ENCODE measurements at regions not wholly inside any gene's neighbourhood (a gene's known extent, or its start where the extent isn't known, plus 50 kb on each side); places are given as distances from the start of the nearest gene placed in this dataset.
"Not testable (repeated sequence)": the region's sequence is repeated elsewhere in the genome, so short reads cannot be mapped to it uniquely, and the experiment has no call there.

DNA sequence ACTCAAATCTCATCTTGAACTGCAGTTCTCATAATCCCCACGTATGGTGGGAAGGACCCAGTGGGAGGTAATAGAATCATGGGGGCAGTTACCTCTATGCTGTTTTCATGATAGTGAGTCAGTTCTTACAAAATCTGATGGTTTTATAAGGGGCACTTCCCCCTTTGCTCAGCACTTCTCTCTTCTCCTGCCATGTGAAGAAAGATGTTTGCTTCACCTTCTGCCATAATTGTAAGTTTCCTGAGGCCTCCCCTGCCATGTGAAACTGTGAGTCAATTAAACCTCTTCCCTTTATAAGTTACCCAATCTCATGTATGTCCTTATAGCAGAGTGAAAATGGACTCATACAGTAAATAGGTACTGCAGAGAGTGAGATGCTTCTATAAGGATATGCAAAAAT, 1050.6 kb upstream of the GRIA3 start:
- intact Hi-C loops (cut with micrococcal nuclease; ENCODE audit: unreplicated experiment), result no loop called here
- POLR2A ChIA-PET, result no interaction called here
- no peak overlapping the region for H3K4me3 ChIP-seq (ENCODE audit: low read depth, low read length)

DNA sequence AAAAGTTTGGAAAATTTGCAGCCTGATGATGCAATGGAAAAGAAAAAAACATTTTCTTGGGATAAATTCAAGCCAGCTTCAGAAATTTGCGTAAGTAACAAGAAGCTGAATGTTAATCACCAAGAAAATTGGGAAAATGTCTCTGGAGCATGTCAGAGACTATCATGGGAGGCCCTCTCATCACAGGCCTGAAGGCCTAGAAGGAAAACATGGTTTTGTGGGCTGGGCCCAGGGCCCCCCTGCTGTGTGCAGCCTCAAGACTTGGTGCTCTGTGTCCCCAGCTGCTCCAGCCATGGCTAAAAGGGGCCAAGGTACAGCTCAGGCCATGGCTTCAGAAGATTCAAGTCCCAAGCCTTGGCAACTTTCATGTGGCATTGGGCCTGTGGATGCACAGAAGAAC, 1049.8 kb upstream of the GRIA3 start:
- Histone ChIP-seq H3K27me3 (replicated peaks; ENCODE audit: control insufficient read depth, insufficient read depth, low read length) (no peaks in the 10 kb centered on the region), H3K9me3 (no peaks in the 10 kb centered on the region), H3K4me3 (ENCODE audit: low read depth, low read length) (no peak overlapping the region), H3K36me3 (ENCODE audit: control insufficient read depth, insufficient read depth, low read length) (no peaks in the 10 kb centered on the region), H3K4me1 (no peaks in the 10 kb centered on the region)
- Mint-ChIP-seq H3K4me3 (ENCODE audit: unreplicated experiment) (no peak overlapping the region), H3K27ac (ENCODE audit: unreplicated experiment) (no peak overlapping the region), H3K27me3 (ENCODE audit: insufficient read depth, unreplicated experiment) (no peaks in the 10 kb centered on the region), H3K4me1 (ENCODE audit: low read depth, unreplicated experiment) (no peaks in the 10 kb centered on the region), H3K9me3 (ENCODE audit: unreplicated experiment) (no peaks in the 10 kb centered on the region), H3K36me3 (ENCODE audit: insufficient read depth, unreplicated experiment) (no peaks in the 10 kb centered on the region)
- no peak for DNase-seq
- POLR2A ChIA-PET, result no interaction called here
- TF ChIP-seq, protein P1, sequence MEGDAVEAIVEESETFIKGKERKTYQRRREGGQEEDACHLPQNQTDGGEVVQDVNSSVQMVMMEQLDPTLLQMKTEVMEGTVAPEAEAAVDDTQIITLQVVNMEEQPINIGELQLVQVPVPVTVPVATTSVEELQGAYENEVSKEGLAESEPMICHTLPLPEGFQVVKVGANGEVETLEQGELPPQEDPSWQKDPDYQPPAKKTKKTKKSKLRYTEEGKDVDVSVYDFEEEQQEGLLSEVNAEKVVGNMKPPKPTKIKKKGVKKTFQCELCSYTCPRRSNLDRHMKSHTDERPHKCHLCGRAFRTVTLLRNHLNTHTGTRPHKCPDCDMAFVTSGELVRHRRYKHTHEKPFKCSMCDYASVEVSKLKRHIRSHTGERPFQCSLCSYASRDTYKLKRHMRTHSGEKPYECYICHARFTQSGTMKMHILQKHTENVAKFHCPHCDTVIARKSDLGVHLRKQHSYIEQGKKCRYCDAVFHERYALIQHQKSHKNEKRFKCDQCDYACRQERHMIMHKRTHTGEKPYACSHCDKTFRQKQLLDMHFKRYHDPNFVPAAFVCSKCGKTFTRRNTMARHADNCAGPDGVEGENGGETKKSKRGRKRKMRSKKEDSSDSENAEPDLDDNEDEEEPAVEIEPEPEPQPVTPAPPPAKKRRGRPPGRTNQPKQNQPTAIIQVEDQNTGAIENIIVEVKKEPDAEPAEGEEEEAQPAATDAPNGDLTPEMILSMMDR (IDR thresholded peaks at IDR 0.05; ENCODE audit: insufficient read depth in 1 of 2, low read depth in 1 of 2, low read length in 1 of 2, severe bottlenecking in 1 of 2, unreplicated experiment in 1 of 2), result no peak
- no TSS peak for BruUV-seq (replicated peaks)
- CTCF ChIA-PET, result no interaction called here
- intact Hi-C loops (cut with micrococcal nuclease; ENCODE audit: unreplicated experiment), result no loop called here

More for the DNA sequence above, 1050.6 kb upstream of the GRIA3 start:
- Mint-ChIP-seq H3K9me3 (ENCODE audit: unreplicated experiment) (no peaks in the 10 kb centered on the region), H3K4me3 (ENCODE audit: unreplicated experiment) (no peak overlapping the region), H3K27ac (ENCODE audit: unreplicated experiment) (no peak overlapping the region), H3K36me3 (ENCODE audit: insufficient read depth, unreplicated experiment) (no peaks in the 10 kb centered on the region), H3K4me1 (ENCODE audit: low read depth, unreplicated experiment) (no peaks in the 10 kb centered on the region), H3K27me3 (ENCODE audit: insufficient read depth, unreplicated experiment) (no peaks in the 10 kb centered on the region)
- Histone ChIP-seq H3K27me3 (replicated peaks; ENCODE audit: control insufficient read depth, insufficient read depth, low read length) (no peaks in the 10 kb centered on the region), H3K4me1 (no peaks in the 10 kb centered on the region), H3K9me3 (no peaks in the 10 kb centered on the region), H3K36me3 (ENCODE audit: control insufficient read depth, insufficient read depth, low read length) (no peaks in the 10 kb centered on the region)
- DNase-seq, result no peak
- no TSS peak for BruUV-seq (replicated peaks)
- CTCF ChIA-PET, result no interaction called here
- TF ChIP-seq, protein P1 (IDR thresholded peaks at IDR 0.05; ENCODE audit: insufficient read depth in 1 of 2, low read depth in 1 of 2, low read length in 1 of 2, severe bottlenecking in 1 of 2, unreplicated experiment in 1 of 2), result no peak

DNA sequence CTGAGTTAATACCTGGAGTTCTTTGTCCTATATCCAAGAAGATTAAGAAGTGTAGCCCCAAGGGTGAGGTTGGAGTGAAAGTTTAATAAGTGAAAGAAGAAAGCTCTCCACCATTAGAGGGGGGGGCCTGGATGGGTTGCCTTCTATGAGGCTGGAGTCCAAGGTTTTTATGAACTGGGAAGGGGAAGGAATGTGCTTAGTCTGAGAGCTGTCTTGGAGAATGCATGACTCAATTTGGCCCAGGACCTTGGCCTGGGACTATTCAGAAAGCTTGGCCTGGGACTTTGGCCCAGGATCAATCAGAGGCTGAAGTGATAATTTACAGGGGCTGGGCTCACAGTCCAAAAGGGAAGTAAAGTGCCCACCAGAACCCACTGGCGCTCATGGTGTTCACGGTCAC, 1049.0 kb upstream of the GRIA3 start:
- Mint-ChIP-seq H3K27ac (ENCODE audit: unreplicated experiment) (no peak overlapping the region), H3K36me3 (ENCODE audit: insufficient read depth, unreplicated experiment) (no peaks in the 10 kb centered on the region), H3K27me3 (ENCODE audit: insufficient read depth, unreplicated experiment) (no peaks in the 10 kb centered on the region), H3K9me3 (ENCODE audit: unreplicated experiment) (no peaks in the 10 kb centered on the region), H3K4me3 (ENCODE audit: unreplicated experiment) (no peak overlapping the region), H3K4me1 (ENCODE audit: low read depth, unreplicated experiment) (no peaks in the 10 kb centered on the region)
- ChIA-PET POLR2A (no interaction called here), CTCF (no interaction called here)
- TF ChIP-seq, protein P1 (IDR thresholded peaks at IDR 0.05; ENCODE audit: insufficient read depth in 1 of 2, low read depth in 1 of 2, low read length in 1 of 2, severe bottlenecking in 1 of 2, unreplicated experiment in 1 of 2), result no peak
- H3K27me3 ChIP-seq (replicated peaks; ENCODE audit: control insufficient read depth, insufficient read depth, low read length), result no peaks in the 10 kb centered on the region
- BruUV-seq (replicated peaks), result no TSS peak
- no peaks in the 10 kb centered on the region for H3K4me1 ChIP-seq
- H3K9me3 ChIP-seq, result no peaks in the 10 kb centered on the region
- H3K36me3 ChIP-seq (ENCODE audit: control insufficient read depth, insufficient read depth, low read length), result no peaks in the 10 kb centered on the region
- intact Hi-C loops (cut with micrococcal nuclease; ENCODE audit: unreplicated experiment), result no loop called here
- no peak overlapping the region for H3K4me3 ChIP-seq (ENCODE audit: low read depth, low read length)
- no peak for DNase-seq

DNA sequence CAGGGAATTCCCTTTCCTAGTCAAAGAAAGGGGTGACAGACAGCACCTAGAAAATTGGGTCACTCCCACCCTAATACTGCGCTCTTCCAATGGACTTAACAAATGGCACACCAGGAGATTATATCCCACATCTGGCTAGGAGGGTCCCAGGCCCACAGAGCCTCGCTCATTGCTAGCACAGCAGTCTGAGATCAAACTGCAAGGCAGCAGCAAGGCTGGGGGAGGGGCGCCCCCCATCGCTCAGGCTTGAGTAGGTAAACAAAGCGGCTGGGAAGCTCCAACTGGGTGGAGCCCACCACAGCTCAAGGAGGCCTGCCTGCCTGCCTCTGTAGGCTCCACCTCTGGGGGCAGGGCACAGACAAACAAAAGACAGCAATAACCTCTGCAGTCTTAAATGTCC, 1043.9 kb upstream of the GRIA3 start:
- CTCF ChIA-PET; H3K27ac Mint-ChIP-seq (ENCODE audit: unreplicated experiment); POLR2A ChIA-PET: not testable (repeated sequence)

More for the DNA sequence above, 1043.9 kb upstream of the GRIA3 start:
- H3K4me3 Mint-ChIP-seq (ENCODE audit: unreplicated experiment); BruUV-seq (replicated peaks); H3K4me3 ChIP-seq (ENCODE audit: low read depth, low read length); H3K4me1 Mint-ChIP-seq (ENCODE audit: low read depth, unreplicated experiment); H3K36me3 ChIP-seq (ENCODE audit: control insufficient read depth, insufficient read depth, low read length); DNase-seq; H3K4me1 ChIP-seq; H3K27me3 ChIP-seq (replicated peaks; ENCODE audit: control insufficient read depth, insufficient read depth, low read length); H3K27me3 Mint-ChIP-seq (ENCODE audit: insufficient read depth, unreplicated experiment); H3K36me3 Mint-ChIP-seq (ENCODE audit: insufficient read depth, unreplicated experiment); H3K9me3 ChIP-seq; intact Hi-C loops (cut with micrococcal nuclease; ENCODE audit: unreplicated experiment); H3K9me3 Mint-ChIP-seq (ENCODE audit: unreplicated experiment): not testable (repeated sequence)

All from Caco-2 (cell line).